CD4-positive, alpha-beta T cell (primary cell): ENCODE measurements at regions not wholly inside any gene's neighbourhood (a gene's known extent, or its start where the extent isn't known, plus 50 kb on each side); places are given as distances from the start of the nearest gene placed in this dataset.

Experiments
- ATAC-seq: fragments of 200-7000 bp; cut with Tn5 transposase; one replicate; pipeline ENCODE4 v1.10.0; 2022; ENCODE audit warnings: mild to moderate bottlenecking; ENCODE audit not compliant: poor library complexity
- CTCF ChIA-PET: fragments of 350-600 bp; sonication (Branson Sonifier 250); formaldehyde crosslinking; loops from one replicate; lab custom pipeline; 2021; ENCODE audit warnings: antibody characterized with exemption, inconsistent platforms; lab: Charles Lee
- POLR2A ChIA-PET: fragments of 350-600 bp; sonication (Branson Sonifier 250); formaldehyde crosslinking; loops from one replicate; lab custom pipeline; 2021; ENCODE audit warnings: antibody characterized with exemption, inconsistent platforms; lab: Charles Lee
- DNase-seq, 14 experiments: peaks; one replicate each; pipeline ENCODE4 v3.0.0-alpha.2; 2013 to 2020; ENCODE audit warnings: mixed read lengths in 2 of 14
- H3K27ac ChIP-seq, 2 donors: one replicate each; pipeline versions ENCODE4 v1.5.1 to v1.7.0; 2013; ENCODE audit warnings: low read length in 2 of 2, low read depth in 1 of 2, mild to moderate bottlenecking in 1 of 2
- H3K27me3 ChIP-seq, 2 experiments: 1 replicate in 1 of 2; 2 replicates in 1 of 2; pipeline versions ENCODE4 v1.6.1 to v1.7.0; 2013; ENCODE audit warnings: low read length in 2 of 2, control low read depth in 1 of 2, mild to moderate bottlenecking in 1 of 2, moderate library complexity in 1 of 2; ENCODE audit not compliant: insufficient read depth in 2 of 2, control insufficient read depth in 1 of 2
- H3K36me3 ChIP-seq: one replicate; pipeline ENCODE4 v1.6.1; 2013; ENCODE audit warnings: low read length, control low read depth; ENCODE audit not compliant: insufficient read depth
- H3K4me1 ChIP-seq: one replicate; pipeline ENCODE4 v1.6.1; 2013; ENCODE audit warnings: low read length, control low read depth; ENCODE audit not compliant: insufficient read depth
- H3K4me3 ChIP-seq: one replicate; pipeline ENCODE4 v1.5.1; 2013; ENCODE audit warnings: mild to moderate bottlenecking, low read length, moderate library complexity
- H3K9me3 ChIP-seq, 2 experiments: 1 replicate in 1 of 2; 2 replicates in 1 of 2; pipeline versions ENCODE4 v1.6.1 to v1.7.0; 2013; ENCODE audit warnings: low read length in 2 of 2, mild to moderate bottlenecking in 2 of 2, control low read depth in 1 of 2, moderate library complexity in 1 of 2; ENCODE audit not compliant: control insufficient read depth in 1 of 2, insufficient read depth in 1 of 2
- H3K27ac Mint-ChIP-seq: one replicate; pipeline ENCODE4 v1.8.0; 2020; ENCODE audit warnings: mixed read lengths
- H3K27me3 Mint-ChIP-seq: one replicate; pipeline ENCODE4 v1.8.0; 2021; ENCODE audit warnings: mixed read lengths
- H3K36me3 Mint-ChIP-seq: one replicate; pipeline ENCODE4 v1.8.0; 2021; ENCODE audit warnings: low read depth, mixed read lengths
- H3K4me1 Mint-ChIP-seq: one replicate; pipeline ENCODE4 v1.8.0; 2021; ENCODE audit warnings: low read depth, mixed read lengths
- H3K4me3 Mint-ChIP-seq: one replicate; pipeline ENCODE4 v1.8.0; 2020; ENCODE audit warnings: mild to moderate bottlenecking, mixed read lengths
- H3K9me3 Mint-ChIP-seq: one replicate; pipeline ENCODE4 v1.8.0; 2020; ENCODE audit warnings: mixed read lengths
- intact Hi-C, 2 experiments: fragments of 100-400 bp; cut with DNase I in 1 of 2; cut with micrococcal nuclease in 1 of 2; formaldehyde crosslinking; loops; one replicate each; pipeline versions ENCODE4 v1.15.1 to v1.9.0; 2023 to 2025; cut with DNase I, micrococcal nuclease
- TF ChIP-seq, protein P1 (sequence below): fragments of 200-600 bp; IDR thresholded peaks from one replicate; pipeline ENCODE4 v1.8.0; 2022; ENCODE audit warnings: antibody characterized with exemption, mild to moderate bottlenecking

DNA sequence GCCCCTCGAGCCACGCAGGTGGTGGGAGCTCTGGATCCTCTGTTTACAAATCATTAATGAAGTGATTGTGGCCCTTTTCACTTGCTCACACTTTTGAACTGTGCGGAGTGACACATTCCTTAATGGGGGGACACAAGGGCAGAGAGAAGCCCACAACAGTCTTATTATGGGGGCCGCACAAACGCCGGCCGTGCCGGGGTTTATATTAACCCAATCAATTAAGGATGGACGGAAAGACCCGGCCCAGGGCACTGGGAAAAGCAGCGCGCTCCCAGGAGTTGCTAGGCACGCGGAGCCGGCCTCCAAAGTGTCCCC, 634.8 kb downstream of the IRX1 start:
- Histone ChIP-seq H3K4me3 (no peak overlapping the region), H3K27ac (no peak overlapping the region), H3K36me3 (no peaks in the 10 kb centered on the region), H3K27me3 (no peaks in the 10 kb centered on the region), H3K9me3 (peaks cover 0 to 32% of the 10 kb centered on the region in 2 experiments), H3K4me1 (no peaks in the 10 kb centered on the region)
- Mint-ChIP-seq H3K27me3 (no peaks in the 10 kb centered on the region), H3K4me1 (no peaks in the 10 kb centered on the region), H3K27ac (no peak overlapping the region), H3K9me3 (peaks cover 12% of the 10 kb centered on the region), H3K36me3 (no peaks in the 10 kb centered on the region), H3K4me3 (no peak overlapping the region)
- DNase-seq (no peak), ATAC-seq (no peak)
- intact Hi-C loops = no loop called here
- TF ChIP-seq, protein P1, sequence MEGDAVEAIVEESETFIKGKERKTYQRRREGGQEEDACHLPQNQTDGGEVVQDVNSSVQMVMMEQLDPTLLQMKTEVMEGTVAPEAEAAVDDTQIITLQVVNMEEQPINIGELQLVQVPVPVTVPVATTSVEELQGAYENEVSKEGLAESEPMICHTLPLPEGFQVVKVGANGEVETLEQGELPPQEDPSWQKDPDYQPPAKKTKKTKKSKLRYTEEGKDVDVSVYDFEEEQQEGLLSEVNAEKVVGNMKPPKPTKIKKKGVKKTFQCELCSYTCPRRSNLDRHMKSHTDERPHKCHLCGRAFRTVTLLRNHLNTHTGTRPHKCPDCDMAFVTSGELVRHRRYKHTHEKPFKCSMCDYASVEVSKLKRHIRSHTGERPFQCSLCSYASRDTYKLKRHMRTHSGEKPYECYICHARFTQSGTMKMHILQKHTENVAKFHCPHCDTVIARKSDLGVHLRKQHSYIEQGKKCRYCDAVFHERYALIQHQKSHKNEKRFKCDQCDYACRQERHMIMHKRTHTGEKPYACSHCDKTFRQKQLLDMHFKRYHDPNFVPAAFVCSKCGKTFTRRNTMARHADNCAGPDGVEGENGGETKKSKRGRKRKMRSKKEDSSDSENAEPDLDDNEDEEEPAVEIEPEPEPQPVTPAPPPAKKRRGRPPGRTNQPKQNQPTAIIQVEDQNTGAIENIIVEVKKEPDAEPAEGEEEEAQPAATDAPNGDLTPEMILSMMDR = no peak
- CTCF ChIA-PET = no interaction called here
- POLR2A ChIA-PET = no interaction called here

DNA sequence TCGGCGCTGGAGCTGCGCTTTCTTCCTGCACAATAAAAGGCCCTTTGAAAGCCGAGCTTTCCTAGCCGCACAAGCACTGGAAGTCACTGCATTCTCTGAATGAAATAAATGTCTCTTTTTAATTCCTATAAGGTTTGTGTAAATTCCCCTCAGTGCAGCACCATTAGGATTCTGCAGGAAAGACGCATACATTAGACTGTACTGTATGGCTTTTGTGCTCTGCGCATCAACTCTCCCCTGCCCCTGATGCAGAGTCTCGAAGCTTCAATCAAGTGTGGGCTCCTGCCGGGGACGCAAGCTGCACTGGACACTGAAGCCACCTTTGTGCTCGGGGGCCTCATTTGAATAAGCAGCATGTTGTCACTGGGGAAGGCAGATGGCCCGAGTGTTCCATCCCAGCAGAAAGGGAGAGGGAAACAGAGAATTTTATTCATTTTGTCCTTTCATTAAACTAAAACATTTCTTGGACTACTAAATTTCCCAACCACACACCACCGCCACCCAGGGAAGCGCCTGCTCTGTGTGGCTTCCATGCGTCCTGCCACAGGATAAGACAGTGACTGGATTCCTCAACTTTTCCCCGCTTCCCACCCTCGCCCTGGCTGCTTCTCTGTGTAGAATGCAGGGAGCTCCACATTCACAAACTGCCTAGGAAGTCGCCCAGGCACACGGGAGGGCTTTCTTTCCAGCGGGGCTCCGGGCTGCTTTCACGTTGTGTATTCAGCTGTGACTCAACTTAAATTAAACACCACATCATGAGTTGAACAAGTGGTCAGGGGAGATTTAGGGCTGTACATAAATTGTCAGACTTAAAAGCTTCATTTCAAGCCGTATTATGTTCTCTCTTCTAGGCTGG, 635.4 kb downstream of the IRX1 start:
- Mint-ChIP-seq H3K27ac (no peak overlapping the region), H3K36me3 (no peaks in the 10 kb centered on the region), H3K9me3 (peaks cover 12% of the 10 kb centered on the region), H3K27me3 (no peaks in the 10 kb centered on the region), H3K4me3 (no peak overlapping the region), H3K4me1 (no peaks in the 10 kb centered on the region)
- Histone ChIP-seq H3K36me3 (no peaks in the 10 kb centered on the region), H3K9me3 (peaks cover 0 to 35% of the 10 kb centered on the region in 2 experiments), H3K27ac (no peak overlapping the region), H3K4me3 (no peak overlapping the region), H3K27me3 (no peaks in the 10 kb centered on the region), H3K4me1 (no peaks in the 10 kb centered on the region)
- TF ChIP-seq, protein P1 = no peak
- ChIA-PET POLR2A (no interaction called here), CTCF (no interaction called here)
- DNase-seq (no peak), ATAC-seq (no peak)
- intact Hi-C loops = no loop called here

DNA sequence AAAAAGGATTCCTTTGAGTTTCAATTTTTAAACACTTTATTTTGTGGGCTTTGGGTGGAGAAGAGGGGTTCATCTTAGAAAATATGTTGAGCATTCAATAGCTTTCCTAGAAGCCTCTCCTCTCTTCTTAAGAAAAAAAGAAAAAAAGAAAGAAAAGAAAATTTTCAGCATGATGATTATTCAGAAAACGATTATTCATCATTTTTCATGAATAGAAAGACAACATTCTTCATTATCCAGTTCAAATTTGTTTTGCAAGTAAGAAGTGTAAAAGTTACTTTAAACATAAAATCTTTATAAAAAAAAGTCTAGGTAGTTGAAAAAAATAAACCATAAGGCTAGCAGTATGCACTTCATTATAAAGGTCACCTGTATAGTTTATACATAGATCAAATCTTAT, 636.5 kb downstream of the IRX1 start:
- no peak overlapping the region for H3K4me3 Mint-ChIP-seq
- POLR2A ChIA-PET = no interaction called here
- DNase-seq (no peak), ATAC-seq (no peak)
- Histone ChIP-seq H3K27ac (no peak overlapping the region), H3K27me3 (no peaks in the 10 kb centered on the region), H3K9me3 (peaks cover 0 to 29% of the 10 kb centered on the region in 2 experiments), H3K4me3 (no peak overlapping the region), H3K4me1 (no peaks in the 10 kb centered on the region), H3K36me3 (no peaks in the 10 kb centered on the region)
- no peaks in the 10 kb centered on the region for H3K27me3 Mint-ChIP-seq
- H3K4me1 Mint-ChIP-seq = no peaks in the 10 kb centered on the region
- H3K36me3 Mint-ChIP-seq = no peaks in the 10 kb centered on the region
- peaks cover 12% of the 10 kb centered on the region for H3K9me3 Mint-ChIP-seq
- TF ChIP-seq, protein P1 = no peak
- intact Hi-C loops = no loop called here
- no peak overlapping the region for H3K27ac Mint-ChIP-seq
- CTCF ChIA-PET = no interaction called here
